Nephron (organoid): ENCODE measurements at regions not wholly inside any gene's neighbourhood (a gene's known extent, or its start where the extent isn't known, plus 50 kb on each side); places are given as distances from the start of the nearest gene placed in this dataset.
"Not testable (repeated sequence)": the region's sequence is repeated elsewhere in the genome, so short reads cannot be mapped to it uniquely, and the experiment has no call there.

Experiments used
- H3K27ac Mint-ChIP-seq, 3 experiments: 2 replicates each; pipeline ENCODE4 v1.8.0; 2020; ENCODE audit warnings: mixed read lengths in 3 of 3, mild to moderate bottlenecking in 2 of 3, moderate library complexity in 1 of 3
- H3K27me3 Mint-ChIP-seq: 2 replicates; pipeline ENCODE4 v1.8.0; 2021; ENCODE audit warnings: low read depth, mild to moderate bottlenecking, moderate library complexity, mixed read lengths
- H3K36me3 Mint-ChIP-seq: 2 replicates; pipeline ENCODE4 v1.8.0; 2020; ENCODE audit warnings: low read depth, mixed read lengths
- H3K4me1 Mint-ChIP-seq: 2 replicates; pipeline ENCODE4 v1.8.0; 2020; ENCODE audit warnings: mixed read lengths
- H3K4me3 Mint-ChIP-seq, 3 experiments: 2 replicates each; pipeline ENCODE4 v1.8.0; 2020; ENCODE audit warnings: mild to moderate bottlenecking in 3 of 3, mixed read lengths in 3 of 3, moderate library complexity in 2 of 3
- H3K9me3 Mint-ChIP-seq: 2 replicates; pipeline ENCODE4 v1.8.0; 2020; ENCODE audit warnings: mixed read lengths
- TF ChIP-seq, protein P1 (sequence below), 3 experiments: fragments of 200-600 bp; sonication (generic); IDR thresholded peaks; one replicate each; pipeline ENCODE4 v1.5.0; 2021; ENCODE audit warnings: antibody characterized with exemption in 3 of 3; ENCODE audit not compliant: unreplicated experiment in 3 of 3

DNA sequence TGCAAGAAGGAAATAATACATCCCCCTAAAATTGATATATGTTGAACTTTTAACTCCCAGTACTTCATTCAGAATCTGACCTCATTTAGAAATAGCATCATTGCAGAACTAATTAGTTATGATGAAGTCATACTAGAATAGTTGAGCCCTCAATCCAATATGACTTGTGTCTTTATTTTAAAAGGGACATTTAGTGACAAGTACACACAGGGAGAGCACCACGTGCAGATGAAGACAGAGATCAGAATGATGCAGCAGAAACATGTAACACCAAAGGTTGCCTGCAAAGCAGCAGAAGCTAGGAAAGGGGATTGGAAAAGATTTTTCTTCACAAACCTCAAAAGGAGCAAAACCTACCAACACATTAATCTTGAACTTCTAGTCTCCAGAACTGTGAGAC lies 2602.5 kb downstream of the PCDH9 start:
- TF ChIP-seq, protein P1, sequence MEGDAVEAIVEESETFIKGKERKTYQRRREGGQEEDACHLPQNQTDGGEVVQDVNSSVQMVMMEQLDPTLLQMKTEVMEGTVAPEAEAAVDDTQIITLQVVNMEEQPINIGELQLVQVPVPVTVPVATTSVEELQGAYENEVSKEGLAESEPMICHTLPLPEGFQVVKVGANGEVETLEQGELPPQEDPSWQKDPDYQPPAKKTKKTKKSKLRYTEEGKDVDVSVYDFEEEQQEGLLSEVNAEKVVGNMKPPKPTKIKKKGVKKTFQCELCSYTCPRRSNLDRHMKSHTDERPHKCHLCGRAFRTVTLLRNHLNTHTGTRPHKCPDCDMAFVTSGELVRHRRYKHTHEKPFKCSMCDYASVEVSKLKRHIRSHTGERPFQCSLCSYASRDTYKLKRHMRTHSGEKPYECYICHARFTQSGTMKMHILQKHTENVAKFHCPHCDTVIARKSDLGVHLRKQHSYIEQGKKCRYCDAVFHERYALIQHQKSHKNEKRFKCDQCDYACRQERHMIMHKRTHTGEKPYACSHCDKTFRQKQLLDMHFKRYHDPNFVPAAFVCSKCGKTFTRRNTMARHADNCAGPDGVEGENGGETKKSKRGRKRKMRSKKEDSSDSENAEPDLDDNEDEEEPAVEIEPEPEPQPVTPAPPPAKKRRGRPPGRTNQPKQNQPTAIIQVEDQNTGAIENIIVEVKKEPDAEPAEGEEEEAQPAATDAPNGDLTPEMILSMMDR (IDR thresholded peaks at IDR 0.05; ENCODE audit: unreplicated experiment in 3 of 3), result no peak
- Mint-ChIP-seq H3K27me3 (no peaks in the 10 kb centered on the region), H3K4me3 (no peak overlapping the region), H3K27ac (no peak overlapping the region), H3K36me3 (no peaks in the 10 kb centered on the region), H3K4me1 (no peaks in the 10 kb centered on the region), H3K9me3 (no peaks in the 10 kb centered on the region)

- TF ChIP-seq, protein P1 (IDR thresholded peaks at IDR 0.05; ENCODE audit: unreplicated experiment in 3 of 3), result no peak
- Mint-ChIP-seq H3K36me3 (no peaks in the 10 kb centered on the region), H3K4me3 (no peak overlapping the region), H3K4me1 (no peaks in the 10 kb centered on the region), H3K9me3 (no peaks in the 10 kb centered on the region), H3K27ac (no peak overlapping the region), H3K27me3 (no peaks in the 10 kb centered on the region)
These were observed 2604.0 kb downstream of the PCDH9 start for GRCh38 chr13:64626105-64626504.

GRCh38 chr13:64617231-64617630 lies 2612.9 kb downstream of the PCDH9 start:
- Mint-ChIP-seq H3K9me3 (no peaks in the 10 kb centered on the region), H3K4me3 (no peak overlapping the region), H3K4me1 (no peaks in the 10 kb centered on the region), H3K27ac (no peak overlapping the region), H3K36me3 (no peaks in the 10 kb centered on the region), H3K27me3 (no peaks in the 10 kb centered on the region)
- TF ChIP-seq, protein P1 (IDR thresholded peaks at IDR 0.05; ENCODE audit: unreplicated experiment in 3 of 3), result no peak

DNA sequence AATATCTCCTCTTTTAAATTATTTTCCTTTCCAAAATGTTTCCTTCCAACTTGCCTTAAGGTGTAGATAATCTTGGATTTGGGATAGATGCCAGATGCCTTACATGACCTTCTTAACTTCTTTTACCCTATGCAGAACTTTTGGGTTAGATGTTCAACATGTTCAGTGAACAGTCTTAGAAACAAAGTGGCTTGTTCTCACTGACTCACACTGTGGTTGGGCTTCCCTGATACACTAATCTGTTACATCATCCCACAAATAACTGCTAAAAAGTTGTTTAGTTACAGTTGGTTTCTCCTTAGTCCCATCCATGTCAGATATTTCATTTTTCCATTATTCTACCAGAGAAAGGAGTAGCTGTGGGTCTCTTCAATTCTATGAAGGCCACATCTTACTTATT lies 2638.2 kb downstream of the PCDH9 start:
- no peaks in the 10 kb centered on the region for H3K9me3 Mint-ChIP-seq

DNA sequence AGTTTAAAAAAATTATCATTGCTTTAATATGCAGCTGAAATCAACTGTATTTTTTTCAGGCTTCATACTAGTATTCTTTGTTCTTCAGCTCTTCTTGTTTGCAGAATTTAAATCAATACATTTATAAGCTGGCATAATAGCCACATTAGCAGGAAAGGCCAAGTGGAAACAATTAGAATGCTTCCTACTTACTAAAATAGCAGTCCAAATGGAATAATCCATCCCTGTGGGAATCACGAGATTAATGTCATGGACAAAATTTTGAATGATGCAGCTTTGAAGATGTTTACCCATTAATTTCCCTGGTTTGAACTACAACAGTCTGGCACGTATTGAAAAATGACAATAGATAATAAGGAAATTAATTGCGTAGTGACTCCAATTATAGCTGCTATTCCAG lies 2650.8 kb downstream of the PCDH9 start:
- Mint-ChIP-seq H3K4me3 (no peak overlapping the region), H3K9me3 (no peaks in the 10 kb centered on the region), H3K27me3 (no peaks in the 10 kb centered on the region), H3K36me3 (no peaks in the 10 kb centered on the region), H3K27ac (no peak overlapping the region), H3K4me1 (no peaks in the 10 kb centered on the region)
- TF ChIP-seq, protein P1 (IDR thresholded peaks at IDR 0.05; ENCODE audit: unreplicated experiment in 3 of 3), result no peak

More for the DNA sequence above, 2638.2 kb downstream of the PCDH9 start:
- Mint-ChIP-seq H3K4me1 (no peaks in the 10 kb centered on the region), H3K27me3 (no peaks in the 10 kb centered on the region), H3K27ac (no peak overlapping the region), H3K4me3 (no peak overlapping the region), H3K36me3 (no peaks in the 10 kb centered on the region)
- TF ChIP-seq, protein P1 (IDR thresholded peaks at IDR 0.05; ENCODE audit: unreplicated experiment in 3 of 3), result no peak

DNA sequence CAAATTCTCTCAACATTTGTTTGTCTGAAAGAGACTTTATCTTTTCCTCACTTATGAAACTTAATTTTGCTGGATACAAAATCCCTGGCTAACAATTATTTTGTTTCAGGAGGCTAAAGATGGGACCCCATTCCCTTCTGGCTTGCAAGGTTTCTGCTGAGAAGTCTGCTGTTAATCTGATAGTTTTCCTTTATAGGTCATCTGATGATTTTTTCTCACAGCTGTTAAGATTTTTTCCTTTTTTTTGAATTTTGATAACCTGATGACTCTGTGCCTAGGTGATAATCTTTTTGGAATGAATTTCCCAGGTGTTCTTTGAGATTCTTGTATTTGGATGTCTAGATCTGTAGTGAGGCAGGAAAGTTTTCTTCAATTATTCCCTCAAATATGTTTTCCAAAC lies 2661.4 kb downstream of the PCDH9 start:
- TF ChIP-seq, protein P1 (IDR thresholded peaks at IDR 0.05; ENCODE audit: unreplicated experiment in 3 of 3), result no peak
- Mint-ChIP-seq H3K4me1 (no peaks in the 10 kb centered on the region), H3K4me3 (no peak overlapping the region), H3K27ac (no peak overlapping the region), H3K27me3 (no peaks in the 10 kb centered on the region), H3K36me3 (no peaks in the 10 kb centered on the region), H3K9me3 (peaks cover 48% of the 10 kb centered on the region)

DNA sequence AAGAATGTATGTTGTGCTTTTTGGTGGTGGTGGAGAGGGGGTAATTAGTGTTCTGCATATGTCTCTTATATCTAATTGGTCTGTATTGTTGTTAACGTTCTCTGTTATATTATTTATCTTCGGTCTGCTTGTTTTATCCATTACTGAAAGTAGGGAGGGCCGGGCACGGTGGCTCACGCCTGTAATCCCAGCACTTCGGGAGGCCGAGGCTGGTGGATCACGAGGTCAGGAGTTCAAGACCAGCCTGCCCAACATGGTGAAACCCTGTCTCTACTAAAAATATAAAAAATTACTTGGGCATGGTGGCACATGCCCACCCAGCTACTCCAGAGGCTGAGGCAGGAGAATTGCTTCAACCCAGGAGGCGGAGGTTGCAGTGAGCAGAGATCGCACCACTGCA lies 2672.1 kb downstream of the PCDH9 start:
- not testable (repeated sequence) for H3K4me1 Mint-ChIP-seq, H3K4me3 Mint-ChIP-seq, H3K27me3 Mint-ChIP-seq, H3K9me3 Mint-ChIP-seq, H3K27ac Mint-ChIP-seq, H3K36me3 Mint-ChIP-seq
